Naive thymus-derived CD4-positive, alpha-beta T cell (primary cell): ENCODE measurements at regions not wholly inside any gene's neighbourhood (a gene's known extent, or its start where the extent isn't known, plus 50 kb on each side); places are given as distances from the start of the nearest gene placed in this dataset.

Source experiments
- ATAC-seq: fragments of 150-1000 bp; cut with Tn5 transposase; 2 replicates; pipeline ENCODE4 v1.10.0; 2021; ENCODE audit warnings: mild to moderate bottlenecking, moderate library complexity
- CTCF ChIA-PET: fragments of 350-600 bp; sonication (Branson Sonifier 250); formaldehyde crosslinking; loops from one replicate; lab custom pipeline; 2021; ENCODE audit warnings: antibody characterized with exemption; lab: Charles Lee
- POLR2A ChIA-PET: fragments of 350-600 bp; sonication (Branson Sonifier 250); formaldehyde crosslinking; loops from one replicate; lab custom pipeline; 2021; ENCODE audit warnings: antibody characterized with exemption, inconsistent platforms; lab: Charles Lee
- DNase-seq, 9 donors: peaks; one replicate each; pipeline versions ENCODE4 v3.0.0 to v3.0.0-alpha.2; 2020 to 2022; ENCODE audit warnings: mixed read lengths in 1 of 9
- H3K27ac ChIP-seq: one replicate; pipeline ENCODE4 v1.7.0; 2013; ENCODE audit warnings: mild to moderate bottlenecking, low read depth, low read length, moderate library complexity
- H3K27me3 ChIP-seq, 2 donors: one replicate each; pipeline ENCODE4 v1.7.0; 2013; ENCODE audit warnings: low read length in 2 of 2, mild to moderate bottlenecking in 2 of 2, moderate library complexity in 2 of 2; ENCODE audit not compliant: control insufficient read depth in 2 of 2, insufficient read depth in 2 of 2
- H3K36me3 ChIP-seq, 3 experiments: 1 replicate in 2 of 3; 2 replicates in 1 of 3; pipeline ENCODE4 v1.7.0; 2013; ENCODE audit warnings: low read length in 3 of 3, mild to moderate bottlenecking in 3 of 3, moderate library complexity in 1 of 3; ENCODE audit not compliant: insufficient read depth in 3 of 3, control insufficient read depth in 2 of 3
- H3K4me1 ChIP-seq, 2 donors: one replicate each; pipeline ENCODE4 v1.7.0; 2013; ENCODE audit warnings: low read length in 2 of 2, mild to moderate bottlenecking in 2 of 2, moderate library complexity in 1 of 2; ENCODE audit not compliant: control insufficient read depth in 2 of 2, insufficient read depth in 2 of 2
- H3K4me3 ChIP-seq: 2 replicates; pipeline ENCODE4 v1.7.0; 2013; ENCODE audit warnings: mild to moderate bottlenecking, low read length
- H3K9me3 ChIP-seq, 3 experiments: 1 replicate in 2 of 3; 2 replicates in 1 of 3; pipeline ENCODE4 v1.7.0; 2013; ENCODE audit warnings: low read length in 3 of 3; ENCODE audit not compliant: control insufficient read depth in 2 of 3
- H3K27ac Mint-ChIP-seq, 9 donors: one replicate each; pipeline ENCODE4 v1.8.0; 2020 to 2022; ENCODE audit warnings: mixed read lengths in 9 of 9, mild to moderate bottlenecking in 8 of 9, moderate library complexity in 5 of 9, inconsistent platforms in 2 of 9
- H3K27me3 Mint-ChIP-seq, 5 donors: one replicate each; pipeline ENCODE4 v1.8.0; 2021 to 2022; ENCODE audit warnings: mixed read lengths in 5 of 5, mild to moderate bottlenecking in 1 of 5
- H3K36me3 Mint-ChIP-seq, 5 donors: one replicate each; pipeline ENCODE4 v1.8.0; 2020 to 2022; ENCODE audit warnings: mixed read lengths in 5 of 5, mild to moderate bottlenecking in 3 of 5, inconsistent platforms in 1 of 5
- H3K4me1 Mint-ChIP-seq, 7 donors: one replicate each; pipeline ENCODE4 v1.8.0; 2020 to 2022; ENCODE audit warnings: mixed read lengths in 7 of 7, mild to moderate bottlenecking in 3 of 7, inconsistent platforms in 1 of 7
- H3K4me3 Mint-ChIP-seq, 10 donors: one replicate each; pipeline ENCODE4 v1.8.0; 2020 to 2022; ENCODE audit warnings: mild to moderate bottlenecking in 10 of 10, mixed read lengths in 10 of 10, moderate library complexity in 6 of 10, inconsistent platforms in 2 of 10
- H3K9me3 Mint-ChIP-seq, 11 donors: one replicate each; pipeline ENCODE4 v1.8.0; 2020 to 2022; ENCODE audit warnings: mixed read lengths in 11 of 11, mild to moderate bottlenecking in 4 of 11, inconsistent platforms in 1 of 11, moderate library complexity in 1 of 11
- intact Hi-C, 2 donors: fragments of 100-400 bp; cut with micrococcal nuclease; formaldehyde crosslinking; loops; one replicate each; pipeline ENCODE4 v1.15.1; 2023

DNA sequence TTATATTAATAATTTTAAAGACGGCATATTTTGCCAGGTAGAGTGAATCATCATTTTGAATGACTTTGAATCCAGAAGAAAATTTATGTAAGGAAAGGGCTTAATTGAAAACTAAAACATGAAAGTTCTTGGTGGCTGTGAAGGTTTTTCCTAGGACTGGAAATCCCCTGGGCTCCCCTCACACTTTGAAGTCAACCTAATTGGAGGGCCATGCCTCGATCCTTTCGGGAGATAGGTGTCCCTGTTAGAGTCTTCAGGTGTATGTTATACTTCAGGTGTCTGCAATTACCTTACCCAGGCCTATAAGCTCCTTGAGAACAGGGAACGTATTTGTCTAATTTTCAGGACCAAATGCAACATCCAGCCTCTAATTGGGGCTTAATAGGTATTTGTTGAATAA lies 73.0 kb downstream of the ARL4C start:
- ChIA-PET POLR2A (interaction anchor here (0.8 to 18.5 kb wide), 12 partner anchors 9 to 142 kb away, joined by 3 to 643 read pairs (median 12); partner anchors contain the start of gene ARL4C), CTCF (interaction anchor here (1.2 to 1.4 kb wide), 3 partner anchors 31 to 72 kb away, joined by 3 to 7 read pairs (median 4); no protein-coding TSS in a partner anchor)
- Histone ChIP-seq H3K4me1 (peaks cover 87 to 90% of the 10 kb centered on the region in 2 donors), H3K9me3 (no peaks in the 10 kb centered on the region), H3K27ac (peak overlapping the region; percentile 93), H3K36me3 (no peaks in the 10 kb centered on the region), H3K4me3 (no peak overlapping the region), H3K27me3 (no peaks in the 10 kb centered on the region)
- H3K9me3 Mint-ChIP-seq, result peaks cover 0 to 5% (median 0%) of the 10 kb centered on the region in 11 donors
- peaks cover 0 to 11% (median 0%) of the 10 kb centered on the region in 5 donors for H3K36me3 Mint-ChIP-seq
- H3K4me1 Mint-ChIP-seq, result peaks cover 56 to 98% (median 88%) of the 10 kb centered on the region in 7 donors
- peak overlapping the region in 6 of 10 donors; percentile 21 to 92 (median 64) for H3K4me3 Mint-ChIP-seq
- ATAC-seq (no peak), DNase-seq (peak in 1 of 9 donors; percentile 48)
- H3K27me3 Mint-ChIP-seq, result no peaks in the 10 kb centered on the region
- peak overlapping the region; percentile 97 to 100 (median 100) for H3K27ac Mint-ChIP-seq
- intact Hi-C loops, result loop anchor here in 1 of 2 donors (1.0 to 2.0 kb wide), 2 partner anchors 21 to 31 kb away; no protein-coding TSS in a partner anchor

DNA sequence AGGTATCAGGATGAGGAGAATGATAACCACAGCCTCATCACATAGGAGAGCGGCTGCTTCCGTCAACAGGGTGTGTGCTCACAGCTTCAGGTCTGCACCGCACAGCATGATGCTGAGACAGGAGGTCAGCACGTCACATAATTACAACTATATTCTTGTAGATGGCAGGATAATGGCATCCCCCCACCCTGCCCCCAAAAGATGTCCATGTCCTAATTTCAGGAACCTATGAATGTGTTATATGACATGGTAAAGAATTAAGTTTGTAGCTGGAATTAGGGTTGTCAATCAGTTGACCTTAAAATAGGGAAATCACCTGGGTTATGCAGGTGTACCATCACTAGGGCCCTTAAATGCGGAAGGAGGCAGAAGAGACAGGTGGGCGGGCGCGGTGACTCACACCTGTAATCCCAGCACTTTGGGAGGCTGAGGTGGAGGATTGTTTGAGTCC lies 73.9 kb downstream of the ARL4C start:
- ChIA-PET POLR2A (interaction anchor here (0.6 to 18.5 kb wide), 18 partner anchors 10 to 427 kb away, joined by 3 to 643 read pairs (median 7); partner anchors contain the start of gene ARL4C), CTCF (interaction anchor here (1.1 to 1.8 kb wide), 6 partner anchors 24 to 136 kb away, joined by 3 to 8 read pairs (median 6); no protein-coding TSS in a partner anchor)
- Mint-ChIP-seq H3K9me3 (peaks cover 0 to 9% (median 7%) of the 10 kb centered on the region in 11 donors), H3K4me3 (peak overlapping the region; percentile 49 to 92 (median 73)), H3K27me3 (no peaks in the 10 kb centered on the region), H3K36me3 (peaks cover 7 to 18% (median 8%) of the 10 kb centered on the region in 5 donors), H3K27ac (peak overlapping the region; percentile 97 to 100 (median 100)), H3K4me1 (peaks cover 58 to 98% (median 87%) of the 10 kb centered on the region in 7 donors)
- ATAC-seq (peak; percentile 79), DNase-seq (peak; percentile 26 to 89 (median 84))
- Histone ChIP-seq H3K27ac (peak overlapping the region; percentile 93), H3K36me3 (no peaks in the 10 kb centered on the region), H3K9me3 (no peaks in the 10 kb centered on the region), H3K4me1 (peaks cover 78 to 81% of the 10 kb centered on the region in 2 donors), H3K4me3 (no peak overlapping the region), H3K27me3 (no peaks in the 10 kb centered on the region)
- intact Hi-C loops, result loop anchor here in 1 of 2 donors (1.0 to 2.0 kb wide), 2 partner anchors 20 to 30 kb away; no protein-coding TSS in a partner anchor

DNA sequence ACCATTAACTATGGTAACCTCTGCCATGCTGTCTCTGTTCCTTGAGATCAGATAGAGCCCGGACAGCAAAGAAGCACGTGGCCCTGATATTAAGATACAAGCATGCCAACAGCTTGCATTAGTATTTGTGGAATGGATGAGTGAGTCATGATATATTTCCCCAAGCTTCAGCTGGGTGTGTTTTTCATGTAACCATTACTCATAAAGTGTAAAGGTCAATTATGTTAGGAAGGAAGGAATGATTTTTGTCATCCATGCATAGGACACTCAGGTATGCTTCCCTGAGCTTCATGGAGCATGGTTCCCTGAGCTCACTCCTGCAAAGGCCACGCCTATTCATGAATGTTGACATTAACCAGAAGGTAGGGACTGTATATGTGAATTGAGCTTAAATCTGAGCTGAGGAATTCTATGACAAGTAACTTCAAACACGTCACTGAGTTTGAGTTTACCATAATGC lies 74.6 kb downstream of the ARL4C start:
- DNase-seq (peak in 2 of 9 donors; percentile 22 to 29), ATAC-seq (no peak)
- Mint-ChIP-seq H3K4me3 (peak overlapping the region; percentile 22 to 92 (median 73)), H3K27me3 (no peaks in the 10 kb centered on the region), H3K4me1 (peaks cover 51 to 92% (median 81%) of the 10 kb centered on the region in 7 donors), H3K9me3 (peaks cover 0 to 15% (median 8%) of the 10 kb centered on the region in 11 donors), H3K36me3 (peaks cover 7 to 18% (median 10%) of the 10 kb centered on the region in 5 donors), H3K27ac (peak overlapping the region; percentile 97 to 100 (median 100))
- no peaks in the 10 kb centered on the region for H3K27me3 ChIP-seq
- H3K36me3 ChIP-seq, result no peaks in the 10 kb centered on the region
- POLR2A ChIA-PET, result interaction anchor here (0.6 to 18.5 kb wide), 18 partner anchors 8 to 427 kb away, joined by 3 to 643 read pairs (median 7); partner anchors contain the start of gene ARL4C
- intact Hi-C loops, result loop anchor here in 1 of 2 donors (2.0 kb wide), 1 partner anchor 20 kb away; no protein-coding TSS in a partner anchor
- H3K27ac ChIP-seq, result peak overlapping the region; percentile 93
- no peaks in the 10 kb centered on the region for H3K9me3 ChIP-seq
- CTCF ChIA-PET, result interaction anchor here (1.0 to 1.8 kb wide), 9 partner anchors 25 to 135 kb away, joined by 3 to 8 read pairs (median 4); partner anchors contain the start of gene ARL4C
- peaks cover 71 to 74% of the 10 kb centered on the region in 2 donors for H3K4me1 ChIP-seq
- H3K4me3 ChIP-seq, result peak overlapping the region; percentile 12

DNA sequence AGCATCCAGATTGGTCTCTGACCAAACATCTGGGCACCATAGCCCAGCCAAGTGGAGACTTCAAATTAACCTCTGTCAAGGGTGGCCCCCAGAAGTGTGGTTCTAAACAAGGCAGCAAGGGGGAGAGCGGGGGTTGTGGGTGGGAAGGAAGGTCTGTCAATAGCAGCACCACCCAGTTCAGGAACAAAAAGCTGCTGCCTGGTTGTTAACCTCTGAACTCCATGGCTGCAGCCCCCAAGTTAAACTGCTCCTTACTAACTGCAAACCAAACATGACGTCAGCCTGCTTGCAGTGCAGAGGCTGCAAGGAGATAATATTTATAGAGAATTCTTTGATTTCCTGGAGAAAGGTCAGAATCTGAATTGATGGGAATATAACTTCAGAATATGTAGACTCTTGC lies 76.5 kb downstream of the ARL4C start:
- no peak for ATAC-seq

GRCh38 chr2:234419726-234420125 lies 77.2 kb downstream of the ARL4C start:
- POLR2A ChIA-PET, result interaction anchor here (0.6 to 18.5 kb wide), 8 partner anchors 8 to 133 kb away, joined by 4 to 643 read pairs (median 6); partner anchors contain the start of gene ARL4C
- peaks cover 45 to 85% (median 72%) of the 10 kb centered on the region in 7 donors for H3K4me1 Mint-ChIP-seq
- Histone ChIP-seq H3K27me3 (no peaks in the 10 kb centered on the region), H3K36me3 (no peaks in the 10 kb centered on the region), H3K4me3 (no peak overlapping the region), H3K4me1 (peaks cover 47 to 50% of the 10 kb centered on the region in 2 donors), H3K9me3 (no peaks in the 10 kb centered on the region), H3K27ac (peak overlapping the region; percentile 93)
- DNase-seq (no peak), ATAC-seq (no peak)
- peak overlapping the region; percentile 16 to 100 (median 100) for H3K27ac Mint-ChIP-seq
- H3K27me3 Mint-ChIP-seq, result no peaks in the 10 kb centered on the region
- intact Hi-C loops, result no loop called here
- peaks cover 7 to 20% (median 12%) of the 10 kb centered on the region in 5 donors for H3K36me3 Mint-ChIP-seq
- CTCF ChIA-PET, result interaction anchor here (0.9 kb wide), 1 partner anchor 27 kb away, joined by 4 read pairs; no protein-coding TSS in a partner anchor
- peaks cover 5 to 18% (median 10%) of the 10 kb centered on the region in 11 donors for H3K9me3 Mint-ChIP-seq
- H3K4me3 Mint-ChIP-seq, result peak overlapping the region in 8 of 10 donors; percentile 17 to 62 (median 28)

More for the DNA sequence above, 76.5 kb downstream of the ARL4C start:
- ChIA-PET CTCF (interaction anchor here (0.8 to 1.3 kb wide), 3 partner anchors 8 to 28 kb away, joined by 3 to 4 read pairs (median 4); no protein-coding TSS in a partner anchor), POLR2A (interaction anchor here (0.5 to 18.5 kb wide), 8 partner anchors 9 to 1017 kb away, joined by 3 to 643 read pairs (median 5); partner anchors contain the start of gene ARL4C)
- peaks cover 3 to 18% (median 9%) of the 10 kb centered on the region in 11 donors for H3K9me3 Mint-ChIP-seq
- Histone ChIP-seq H3K4me1 (peaks cover 54 to 57% of the 10 kb centered on the region in 2 donors), H3K9me3 (no peaks in the 10 kb centered on the region), H3K27me3 (no peaks in the 10 kb centered on the region), H3K36me3 (no peaks in the 10 kb centered on the region), H3K4me3 (no peak overlapping the region), H3K27ac (peak overlapping the region; percentile 93)
- intact Hi-C loops, result no loop called here
- DNase-seq, result peak in 1 of 9 donors; percentile 16
- no peaks in the 10 kb centered on the region for H3K27me3 Mint-ChIP-seq
- peak overlapping the region; percentile 42 to 100 (median 100) for H3K27ac Mint-ChIP-seq
- H3K4me3 Mint-ChIP-seq, result peak overlapping the region in 8 of 10 donors; percentile 14 to 68 (median 45)
- H3K4me1 Mint-ChIP-seq, result peaks cover 45 to 85% (median 72%) of the 10 kb centered on the region in 7 donors
- H3K36me3 Mint-ChIP-seq, result peaks cover 7 to 19% (median 10%) of the 10 kb centered on the region in 5 donors

GRCh38 chr2:234415706-234416105 lies 81.2 kb downstream of the ARL4C start:
- Histone ChIP-seq H3K27ac (no peak overlapping the region), H3K4me1 (peaks cover 10 to 18% of the 10 kb centered on the region in 2 donors), H3K36me3 (no peaks in the 10 kb centered on the region), H3K27me3 (no peaks in the 10 kb centered on the region), H3K4me3 (no peak overlapping the region), H3K9me3 (no peaks in the 10 kb centered on the region)
- Mint-ChIP-seq H3K4me1 (peaks cover 25 to 70% (median 57%) of the 10 kb centered on the region in 7 donors), H3K27ac (peak overlapping the region in 7 of 9 donors; percentile 1 to 82 (median 5)), H3K36me3 (peaks cover 7 to 27% (median 12%) of the 10 kb centered on the region in 5 donors), H3K27me3 (no peaks in the 10 kb centered on the region), H3K9me3 (peaks cover 2 to 18% (median 10%) of the 10 kb centered on the region in 11 donors), H3K4me3 (no peak overlapping the region)
- intact Hi-C loops, result no loop called here
- POLR2A ChIA-PET, result interaction anchor here (0.8 to 1.5 kb wide), 4 partner anchors 10 to 125 kb away, joined by 3 to 9 read pairs (median 4); no protein-coding TSS in a partner anchor
- no peak for DNase-seq
- CTCF ChIA-PET, result no interaction called here
- no peak for ATAC-seq
